ENCODE measurements at regions not wholly inside any gene's neighbourhood (a gene's known extent, or its start where the extent isn't known, plus 50 kb on each side); places are given as distances from the start of the nearest gene placed in this dataset.
A peak's percentile ranks its signal among the peaks of the same experiment; 100 is the strongest.
"Not testable (repeated sequence)": the region's sequence is repeated elsewhere in the genome, so short reads cannot be mapped to it uniquely, and the experiment has no call there.

- DNase-seq = not testable (repeated sequence)
Measured at GRCh38 chr1:148432318-148432717, 50.8 kb downstream of the PPIAL4G start.

DNA sequence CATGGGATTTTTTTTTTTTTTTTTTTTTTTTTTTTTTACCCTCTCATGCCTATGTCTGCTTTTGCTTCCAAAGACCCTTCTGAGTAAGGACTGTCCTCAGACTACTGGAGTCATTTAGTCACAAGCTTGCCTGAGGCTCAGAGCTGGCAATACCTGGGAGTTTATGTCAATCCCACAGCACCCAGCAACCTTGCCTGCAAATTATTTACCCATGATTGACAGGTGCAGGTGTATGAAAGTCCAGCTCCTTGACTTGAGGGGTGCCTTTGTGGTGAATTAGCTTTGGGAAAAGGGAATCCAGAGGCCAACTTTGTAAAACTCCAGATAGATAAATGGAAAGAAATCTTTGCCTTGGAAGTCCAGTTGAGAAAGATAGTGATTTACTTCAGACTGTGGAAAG is 53.2 kb downstream of the PPIAL4G start:
- not testable (repeated sequence) for DNase-seq

- DNase-seq = not testable (repeated sequence)
Measured at GRCh38 chr1:148426940-148427611, 56.0 kb downstream of the PPIAL4G start.

DNA sequence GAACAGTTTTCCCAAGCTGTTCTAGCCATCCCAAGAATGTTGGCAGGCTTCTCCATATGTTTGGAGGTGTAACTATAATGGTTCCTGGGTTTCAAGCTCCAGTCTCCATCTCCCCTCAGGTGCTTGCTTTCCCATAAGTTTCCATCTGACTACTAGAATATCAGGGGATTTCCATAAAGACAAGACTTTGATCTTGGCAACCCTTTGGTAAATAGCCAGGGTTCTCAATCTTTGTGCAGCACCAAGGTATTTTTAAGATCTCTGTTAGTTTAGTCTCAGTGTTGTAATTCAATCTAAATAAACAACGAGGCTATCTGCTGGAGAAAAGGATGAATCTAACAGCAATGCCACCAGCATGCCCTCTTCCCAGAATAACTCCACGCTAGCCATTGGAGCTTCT is 56.7 kb downstream of the PPIAL4G start:
- not testable (repeated sequence) for DNase-seq

- DNase-seq = not testable (repeated sequence)
Measured at GRCh38 chr1:148424143-148425003, 58.7 kb downstream of the PPIAL4G start.

DNA sequence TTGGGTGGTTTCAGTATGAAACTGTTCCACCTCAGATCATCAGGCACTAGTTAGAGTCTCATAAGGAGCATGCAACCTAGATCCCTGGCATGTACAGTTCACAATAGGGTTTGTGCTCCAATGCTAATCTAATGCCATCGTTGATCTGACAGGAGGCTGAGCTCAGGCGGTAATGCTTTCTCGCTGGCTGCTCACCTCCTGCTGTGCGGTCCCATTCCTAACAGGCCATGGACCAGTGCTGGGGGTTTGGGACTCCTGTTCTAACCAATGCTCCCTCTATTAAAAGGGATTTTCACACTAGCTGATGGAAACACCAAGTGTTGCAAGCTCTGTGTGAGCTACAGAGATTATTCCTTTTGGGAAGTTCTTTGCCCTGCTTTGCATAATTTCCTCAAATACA is 60.2 kb downstream of the PPIAL4G start:
- DNase-seq = not testable (repeated sequence)

- not testable (repeated sequence) for DNase-seq
Measured at GRCh38 chr1:148417241-148417640, 65.9 kb downstream of the PPIAL4G start.

DNA sequence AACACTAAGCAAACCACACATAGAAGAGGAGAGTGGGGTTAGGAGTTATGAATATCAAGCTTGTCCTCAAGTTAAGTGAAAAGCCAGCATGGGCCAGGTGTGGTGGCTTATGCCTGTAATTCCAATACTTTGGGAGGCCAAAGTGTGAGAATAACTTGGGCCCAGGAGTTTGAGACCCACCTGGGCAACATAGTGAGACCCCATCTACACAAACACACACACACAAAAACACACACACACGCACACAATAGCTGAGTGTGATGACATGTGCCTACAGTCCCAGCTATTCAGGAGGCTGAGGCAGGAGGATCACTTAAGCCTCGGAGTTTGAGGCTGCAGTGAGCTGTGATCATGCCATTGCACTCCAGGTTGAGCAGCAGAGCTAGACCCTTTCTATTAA is 69.7 kb downstream of the PPIAL4G start:
- DNase-seq = not testable (repeated sequence)

DNA sequence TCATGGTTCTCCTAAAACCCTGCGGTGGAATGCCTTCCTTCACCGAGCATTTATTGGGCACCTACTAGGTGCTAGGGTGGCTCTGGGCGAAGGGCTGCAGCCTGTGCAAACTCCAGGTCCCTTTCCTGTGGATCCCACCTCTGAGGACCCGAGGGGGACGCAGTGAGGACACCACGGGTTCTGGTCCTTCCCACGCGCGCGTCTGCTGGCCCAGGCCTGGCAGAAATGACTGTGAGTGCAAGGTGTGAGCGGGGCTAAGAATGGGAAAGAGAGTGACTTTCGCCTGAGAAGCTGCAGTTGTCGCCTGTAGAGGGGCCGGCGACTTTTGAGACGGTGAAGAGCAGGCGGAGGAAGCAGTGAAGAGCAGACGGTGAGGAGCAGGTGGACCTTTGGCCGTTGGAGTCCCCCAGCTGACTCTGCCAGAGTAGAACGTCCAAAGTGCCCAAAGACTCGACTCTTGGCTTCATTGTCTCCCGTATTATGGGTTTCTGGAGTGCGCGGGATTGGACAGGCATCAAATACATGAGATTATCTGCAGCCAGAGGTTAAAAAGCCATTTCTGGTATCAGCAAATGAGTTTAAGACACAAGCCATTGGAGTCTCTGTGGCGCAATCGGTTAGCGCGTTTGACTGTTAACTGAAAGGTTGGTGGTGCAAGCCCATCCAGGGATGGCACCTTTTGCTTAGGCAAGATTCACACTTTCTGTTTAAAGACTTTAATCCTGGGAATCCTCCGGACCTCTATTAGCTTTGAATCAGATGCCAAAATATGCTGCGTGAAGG is 78.1 kb downstream of the PPIAL4G start:
- DNase-seq = not testable (repeated sequence)

- not testable (repeated sequence) for DNase-seq
Measured at GRCh38 chr1:148403925-148404324, 79.2 kb downstream of the PPIAL4G start.

- not testable (repeated sequence) for DNase-seq
Measured at GRCh38 chr1:148403085-148403456, 80.0 kb downstream of the PPIAL4G start.

DNA sequence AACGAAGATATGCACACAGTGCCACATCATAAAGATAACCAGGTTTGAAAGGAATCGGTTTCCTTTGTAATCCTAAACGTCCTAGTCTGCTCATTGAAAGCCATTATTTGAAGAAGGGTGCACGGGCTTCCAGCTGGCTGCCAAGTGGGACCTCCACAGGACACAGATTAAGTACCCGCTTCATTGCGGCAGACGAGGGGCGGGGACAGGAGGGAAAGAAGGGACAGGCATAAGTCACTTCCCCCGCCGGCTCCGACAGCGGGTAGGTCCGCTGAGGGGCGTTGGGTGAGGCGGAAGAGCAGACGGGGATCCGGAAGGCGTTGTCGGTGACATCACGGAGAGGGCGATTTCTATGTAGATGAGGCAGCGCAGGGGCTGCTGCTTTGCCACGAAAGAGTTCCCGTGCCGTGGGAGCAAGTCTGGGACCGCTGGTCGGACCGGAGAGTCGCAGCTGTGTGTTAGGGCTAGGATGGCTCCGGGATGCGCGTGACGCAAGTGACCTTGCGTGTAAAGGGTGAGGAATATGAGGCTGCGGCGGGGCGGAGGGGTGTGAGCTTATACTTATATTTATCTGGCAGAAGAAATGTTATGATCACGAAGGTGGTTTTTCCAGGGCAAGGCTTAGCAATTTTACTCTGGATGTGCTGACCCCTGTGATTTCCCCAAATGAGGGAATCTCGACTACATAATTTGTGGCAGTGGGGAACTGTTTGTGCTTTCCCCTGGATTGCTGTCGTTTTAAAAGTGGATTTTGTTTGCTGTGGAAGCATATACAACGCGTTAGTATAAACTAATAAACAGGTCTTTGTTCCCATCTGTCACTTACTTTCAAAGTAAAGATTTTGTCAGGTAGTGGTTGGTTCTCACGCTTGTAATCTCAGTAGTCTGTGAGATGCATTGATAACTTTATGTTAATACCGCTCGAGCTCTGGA is 80.7 kb downstream of the PPIAL4G start:
- DNase-seq = peak; percentile 76

- DNase-seq = not testable (repeated sequence)
Measured at GRCh38 chr1:148397516-148397915, 85.6 kb downstream of the PPIAL4G start.

- DNase-seq = not testable (repeated sequence)
Measured at GRCh38 chr1:148392505-148392904, 90.6 kb downstream of the PPIAL4G start.

- DNase-seq = not testable (repeated sequence)
Measured at GRCh38 chr1:148391323-148391722, 91.8 kb downstream of the PPIAL4G start.

- no peak for DNase-seq
Measured at GRCh38 chr1:148389027-148389339, 94.1 kb downstream of the PPIAL4G start.

- peak; percentile 78 for DNase-seq
Measured at GRCh38 chr1:148388260-148389026, 94.7 kb downstream of the PPIAL4G start.

DNA sequence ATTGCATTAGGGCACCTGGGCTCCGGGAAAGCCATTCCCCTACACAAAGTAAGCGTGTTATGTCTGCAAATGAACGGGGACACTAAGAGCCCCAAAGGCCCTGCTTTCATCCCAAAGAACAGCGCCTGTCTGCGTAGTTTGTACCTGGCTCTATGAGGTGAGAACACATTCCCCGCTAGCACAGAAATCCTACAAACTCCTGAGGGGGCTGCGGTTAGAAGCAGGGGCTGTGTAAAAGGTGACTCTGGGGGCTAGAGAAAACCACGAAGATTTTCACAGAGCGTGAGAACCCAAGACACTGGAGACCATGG is 95.2 kb downstream of the PPIAL4G start:
- DNase-seq = not testable (repeated sequence)

GRCh38 chr1:148387122-148387948 is 95.8 kb downstream of the PPIAL4G start:
- not testable (repeated sequence) for DNase-seq

- no peak for DNase-seq
Measured at GRCh38 chr1:148386617-148387016, 96.5 kb downstream of the PPIAL4G start.

DNA sequence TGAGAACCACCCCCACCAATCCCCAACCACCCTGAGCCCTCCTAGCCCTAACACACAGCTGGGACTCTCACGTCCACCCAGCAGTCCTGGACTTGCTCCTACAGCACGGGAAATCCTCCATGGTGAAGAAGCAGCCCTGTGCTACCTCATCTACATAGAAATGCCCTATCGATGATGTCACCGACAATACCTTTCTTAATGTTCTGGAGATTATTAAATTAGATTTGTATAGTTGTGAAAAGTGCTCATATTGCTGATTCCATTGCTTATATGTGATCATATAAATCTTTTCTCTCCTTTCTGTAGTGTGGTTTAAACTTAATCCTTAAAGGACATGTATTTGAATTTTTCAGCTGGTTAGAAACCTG is 97.1 kb downstream of the PPIAL4G start:
- DNase-seq = not testable (repeated sequence)
